Hypothalamus (tissue), 51 donors: ENCODE measurements at regions not wholly inside any gene's neighbourhood (a gene's known extent, or its start where the extent isn't known, plus 50 kb on each side); places are given as distances from the start of the nearest gene placed in this dataset.

Experiments used
- DNase-seq, 51 donors: peaks; one replicate each; lab custom pipeline; 2025; lab: John Stamatoyannopoulos, UW

GRCh38 chr14:105862581-105863239, 336.3 kb downstream of the TMEM121 start:
- no peak for DNase-seq

DNA sequence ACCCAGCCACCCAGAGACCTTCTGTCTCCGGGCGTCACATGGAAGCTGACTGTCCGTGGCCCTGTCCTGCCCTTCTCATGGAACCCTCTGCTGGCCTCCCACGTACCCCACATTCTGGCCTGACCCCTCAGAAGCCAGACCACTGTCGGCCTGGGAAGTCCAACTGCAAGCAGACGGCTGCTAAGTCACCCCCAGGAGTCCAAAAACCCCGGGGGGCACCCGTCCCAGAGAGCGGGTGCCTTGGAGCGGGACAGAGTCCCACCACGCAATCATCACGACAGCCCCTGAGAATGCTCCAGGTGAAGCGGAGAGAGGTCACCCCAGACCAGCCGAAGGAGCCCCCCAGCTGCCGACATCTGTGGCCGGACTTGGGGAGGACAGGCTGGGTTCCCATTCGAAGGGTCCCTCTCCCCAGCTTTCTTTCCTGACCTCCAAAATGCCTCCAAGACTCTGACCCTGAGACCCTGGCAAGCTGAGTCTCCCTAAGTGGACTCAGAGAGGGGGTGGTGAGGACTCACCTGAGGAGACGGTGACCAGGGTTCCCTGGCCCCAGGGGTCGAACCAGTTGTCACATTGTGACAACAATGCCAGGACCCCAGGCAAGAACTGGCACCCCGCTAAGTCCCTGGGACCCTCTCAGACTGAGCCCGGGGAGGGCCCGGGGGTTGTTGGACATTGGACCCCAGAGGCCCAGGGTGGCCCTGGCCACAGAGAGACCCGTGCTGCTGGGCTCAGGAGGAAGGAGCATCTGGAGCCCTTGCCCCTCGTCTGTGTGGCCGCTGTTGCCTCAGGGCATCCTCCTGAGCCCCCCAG, 337.1 kb downstream of the TMEM121 start:
- no peak for DNase-seq

- no peak for DNase-seq
Observed at GRCh38 chr14:105864116-105864515, 337.7 kb downstream of the TMEM121 start.

DNA sequence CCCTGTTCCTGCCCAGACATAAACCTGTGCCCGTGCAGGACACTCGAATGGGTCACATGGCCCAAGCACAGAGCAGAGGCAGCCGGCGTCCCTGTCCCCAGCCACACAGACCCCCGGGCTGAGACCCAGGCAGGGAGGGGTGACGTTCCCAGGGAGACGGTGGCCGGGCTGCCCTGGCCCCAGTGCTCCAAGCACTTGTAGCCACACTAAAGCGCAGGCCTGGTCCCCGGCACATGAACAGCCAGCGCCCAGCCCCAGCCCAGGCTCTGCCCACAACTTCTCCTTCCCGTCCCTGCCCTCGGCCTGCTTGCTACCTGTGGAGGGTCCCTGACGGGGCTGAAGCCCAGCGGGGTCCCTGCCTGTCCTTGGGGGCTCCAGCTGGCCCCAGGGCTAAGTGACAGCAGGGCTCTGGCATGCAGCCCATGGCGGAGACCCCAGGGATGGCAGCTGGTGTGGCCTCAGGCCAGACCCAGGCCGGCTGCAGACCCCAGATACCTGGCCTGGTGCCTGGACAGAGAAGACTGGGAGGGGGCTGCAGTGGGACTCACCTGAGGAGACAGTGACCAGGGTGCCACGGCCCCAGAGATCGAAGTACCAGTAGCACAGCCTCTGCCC, 338.4 kb downstream of the TMEM121 start:
- DNase-seq: no peak

GRCh38 chr14:105865266-105865903, 339.0 kb downstream of the TMEM121 start:
- DNase-seq: no peak

DNA sequence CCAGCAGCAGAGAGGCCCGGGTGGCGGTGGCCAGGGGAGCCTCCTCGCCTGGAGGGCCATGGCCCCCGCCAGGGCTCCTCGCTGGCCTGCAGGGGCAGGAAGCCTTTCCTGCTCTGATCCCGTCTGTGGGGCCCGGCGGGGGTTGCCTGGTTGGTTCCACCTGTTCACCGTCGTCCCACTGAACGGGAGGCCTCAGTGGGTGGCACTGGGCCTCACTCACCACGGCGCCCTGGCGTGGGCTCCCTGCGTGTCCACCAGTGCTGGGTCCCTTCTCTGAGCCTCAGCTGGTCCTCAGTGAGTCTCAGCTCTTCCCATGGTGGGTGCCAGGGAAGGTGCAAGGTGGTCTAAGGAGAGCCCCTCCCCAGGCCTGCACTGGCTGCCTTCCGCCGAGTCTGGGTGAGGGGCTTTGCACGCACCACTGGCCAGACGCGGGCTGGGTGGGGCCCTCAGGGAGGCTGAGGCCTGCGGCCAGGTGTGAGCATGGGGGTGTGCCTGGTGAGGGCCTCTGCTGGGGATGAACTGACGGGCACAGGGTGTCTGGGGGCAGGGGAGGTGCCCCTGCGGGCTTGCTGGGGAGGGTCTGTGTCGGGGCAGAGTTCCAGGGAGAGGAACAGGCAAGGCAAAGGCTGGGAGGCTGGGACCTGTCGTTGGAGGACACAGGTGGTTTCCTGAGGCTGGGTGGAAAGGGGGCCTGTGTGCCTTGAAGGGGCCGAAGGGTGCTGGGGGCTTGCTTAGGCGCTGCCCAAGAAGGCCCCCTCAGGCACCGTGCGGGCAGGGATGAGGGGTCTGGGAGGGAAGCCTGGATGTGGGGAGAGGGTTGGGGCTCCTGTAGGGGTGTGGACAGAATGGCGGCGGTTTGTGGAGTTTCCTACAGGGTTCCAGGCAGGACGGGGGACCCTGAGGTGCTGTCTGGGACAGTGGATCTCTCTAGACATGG, 339.8 kb downstream of the TMEM121 start:
- no peak for DNase-seq

- no peak for DNase-seq
Observed at GRCh38 chr14:105866841-105867321, 340.5 kb downstream of the TMEM121 start.

GRCh38 chr14:105867961-105868599, 341.7 kb downstream of the TMEM121 start:
- no peak for DNase-seq

GRCh38 chr14:105871590-105871989, 345.2 kb downstream of the TMEM121 start:
- no peak for DNase-seq

GRCh38 chr14:105873870-105874512, 347.6 kb downstream of the TMEM121 start:
- no peak for DNase-seq

- DNase-seq: no peak
Observed at GRCh38 chr14:105876158-105876557, 349.8 kb downstream of the TMEM121 start.

DNA sequence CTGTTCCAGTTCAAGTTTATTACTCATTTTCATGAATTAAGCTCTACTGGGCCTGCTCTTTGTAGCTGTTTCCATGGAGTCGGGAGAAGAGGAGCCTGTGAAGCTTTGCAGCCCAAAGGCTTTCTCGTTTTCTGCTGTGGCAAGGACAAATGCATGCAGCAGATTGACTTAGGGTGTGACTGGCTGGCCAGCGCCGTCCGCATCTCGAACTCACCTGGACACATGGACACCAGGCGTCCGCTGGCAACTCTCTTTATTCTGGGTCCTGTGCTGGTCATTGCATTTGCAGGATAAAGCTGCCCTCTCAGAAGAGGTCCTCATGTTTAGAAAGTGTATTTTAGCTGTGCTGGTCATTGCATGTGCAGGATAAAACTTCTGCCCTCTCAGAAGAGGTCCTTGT, 350.4 kb downstream of the TMEM121 start:
- no peak for DNase-seq

DNA sequence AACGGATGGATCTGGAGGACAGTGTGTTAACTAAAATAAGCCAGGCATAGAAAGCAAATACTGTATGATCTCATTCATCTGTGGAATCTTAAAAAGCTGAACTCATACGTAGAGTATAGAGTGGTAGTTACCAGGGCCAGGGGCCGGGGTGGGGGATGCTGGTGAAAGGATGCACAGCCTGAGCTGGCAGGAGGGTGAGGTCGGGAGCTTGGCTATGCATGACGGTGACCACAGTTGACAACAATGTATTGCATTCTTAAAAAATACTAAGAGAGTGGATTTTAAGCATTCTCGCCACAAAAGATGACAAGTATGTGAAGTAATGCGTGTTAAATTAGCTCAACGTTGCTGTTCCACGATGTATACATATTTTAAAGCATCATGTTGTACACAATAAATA, 351.3 kb downstream of the TMEM121 start:
- DNase-seq: no peak

DNA sequence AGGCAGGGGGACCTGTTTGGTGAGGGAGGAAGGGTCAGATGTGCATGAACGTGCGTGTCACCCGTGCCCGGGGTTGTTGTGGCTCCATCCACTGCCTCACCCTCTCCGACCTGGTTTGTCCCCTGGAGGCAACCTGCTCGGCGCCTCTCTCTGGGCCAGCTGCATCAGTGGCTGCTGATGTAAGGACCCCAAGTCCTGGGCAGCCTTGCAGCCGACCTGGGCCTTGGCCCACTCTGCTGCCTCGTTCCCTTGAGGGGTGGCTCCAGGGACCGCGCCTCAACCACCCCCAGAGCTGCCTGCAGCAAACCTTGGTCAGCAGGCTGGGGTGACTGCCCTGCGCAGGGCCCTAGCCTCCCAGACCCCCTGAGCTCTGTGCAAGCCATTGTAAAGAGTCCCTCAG, 351.7 kb downstream of the TMEM121 start:
- DNase-seq: no peak

DNA sequence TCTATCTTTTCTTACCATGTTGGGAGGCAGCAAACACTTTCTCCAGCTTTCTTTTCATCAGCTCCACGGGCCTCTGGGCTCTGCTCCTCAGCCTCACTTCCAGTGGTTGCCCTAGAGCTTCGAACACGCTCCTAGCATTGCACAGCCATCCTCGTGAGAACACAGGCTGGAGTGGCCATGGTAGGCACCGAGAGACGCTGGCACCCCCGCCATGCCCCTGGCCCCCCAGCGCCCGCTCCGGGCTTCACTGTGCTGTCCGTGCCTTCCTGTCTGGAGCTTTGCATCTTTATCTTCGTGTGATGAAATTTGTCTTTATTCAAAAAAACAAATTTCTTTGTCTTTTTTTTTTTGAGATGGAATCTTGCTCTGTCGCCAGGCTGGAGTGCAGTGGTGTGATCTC, 352.2 kb downstream of the TMEM121 start:
- DNase-seq: no peak

DNA sequence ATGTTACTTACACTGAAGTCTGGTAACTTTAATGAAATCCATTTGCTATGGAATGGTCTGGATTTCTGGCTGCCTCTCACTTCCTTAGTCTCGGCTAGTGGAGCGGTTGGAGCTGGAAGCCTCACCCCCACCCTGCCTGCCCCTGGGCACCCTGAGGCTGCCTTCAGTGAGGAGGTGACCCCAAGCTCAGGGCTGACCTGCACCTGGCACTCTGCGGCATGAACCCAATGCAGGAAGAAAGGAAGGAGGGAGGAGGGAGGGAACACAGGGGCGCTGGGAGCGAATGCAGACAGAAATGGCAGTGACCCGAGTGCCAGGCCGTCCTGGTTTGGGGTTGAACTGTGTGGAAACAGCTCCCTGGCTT, 353.1 kb downstream of the TMEM121 start:
- no peak for DNase-seq

DNA sequence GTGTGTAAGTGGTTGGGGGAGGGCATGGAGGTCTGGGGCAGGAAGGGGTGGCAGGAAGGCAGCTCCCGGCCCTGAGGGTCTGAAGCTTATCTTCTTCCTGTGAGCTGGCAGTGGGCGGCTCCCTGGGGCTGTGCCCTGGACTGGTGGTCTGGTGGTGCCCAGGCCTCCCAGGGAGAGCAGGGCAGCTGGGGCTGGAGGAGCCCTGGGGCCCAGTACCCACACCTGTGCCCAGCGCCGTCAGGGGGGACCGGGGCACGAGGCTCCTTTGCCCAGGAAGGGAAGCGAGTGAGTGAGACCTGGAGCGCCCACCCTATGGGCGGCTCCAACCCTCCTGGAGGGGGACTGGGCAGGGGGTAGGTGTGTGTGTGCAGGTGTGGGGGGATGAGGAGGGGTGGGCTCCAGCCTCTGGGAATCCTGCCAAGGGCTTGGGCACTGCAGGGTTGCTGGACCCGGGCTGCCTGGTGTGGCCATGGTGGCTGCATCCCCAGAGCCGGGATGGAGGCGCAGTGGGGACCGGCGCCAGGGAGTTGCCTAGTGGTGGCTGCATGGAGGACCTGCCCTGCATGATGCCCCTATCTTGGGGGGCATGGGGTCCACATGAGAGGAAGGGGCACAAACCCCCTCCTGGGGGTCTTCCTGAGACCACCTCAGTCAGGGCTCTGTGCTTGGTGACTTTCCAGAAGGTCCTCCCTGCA, 353.6 kb downstream of the TMEM121 start:
- no peak for DNase-seq

GRCh38 chr14:105880616-105881015, 354.2 kb downstream of the TMEM121 start:
- DNase-seq: no peak
